GM18868 (cell line): ENCODE measurements at regions not wholly inside any gene's neighbourhood (a gene's known extent, or its start where the extent isn't known, plus 50 kb on each side); places are given as distances from the start of the nearest gene placed in this dataset.

Source experiments
- ATAC-seq: cut with Tn5 transposase; IDR thresholded peaks from one replicate; pipeline ENCODE4 v1.9.1; 2021; ENCODE audit warnings: mild to moderate bottlenecking, moderate library complexity; ENCODE audit not compliant: unreplicated experiment

DNA sequence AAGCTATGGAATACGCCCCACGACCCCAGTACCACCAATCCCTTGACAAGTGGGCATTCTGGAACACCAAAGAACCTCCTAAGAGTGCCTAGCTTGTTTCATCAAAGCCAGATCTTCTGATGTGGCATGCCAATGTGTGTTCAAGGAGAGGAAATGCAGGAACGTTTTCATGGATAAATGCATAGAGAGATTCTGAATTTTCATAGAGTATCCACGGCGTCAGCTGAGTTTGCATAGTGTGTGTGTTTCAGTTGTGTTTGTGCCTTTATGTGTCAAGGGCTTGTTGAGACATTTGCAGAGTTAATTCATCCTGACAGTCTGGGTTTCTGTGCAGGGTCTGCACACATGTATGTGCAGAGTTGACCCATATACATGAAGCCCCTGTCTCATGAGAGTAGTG lies 172.7 kb upstream of the LRFN2 start:
- ATAC-seq = no peak

GRCh38 chr6:40759264-40759663 lies 172.1 kb upstream of the LRFN2 start:
- no peak for ATAC-seq

DNA sequence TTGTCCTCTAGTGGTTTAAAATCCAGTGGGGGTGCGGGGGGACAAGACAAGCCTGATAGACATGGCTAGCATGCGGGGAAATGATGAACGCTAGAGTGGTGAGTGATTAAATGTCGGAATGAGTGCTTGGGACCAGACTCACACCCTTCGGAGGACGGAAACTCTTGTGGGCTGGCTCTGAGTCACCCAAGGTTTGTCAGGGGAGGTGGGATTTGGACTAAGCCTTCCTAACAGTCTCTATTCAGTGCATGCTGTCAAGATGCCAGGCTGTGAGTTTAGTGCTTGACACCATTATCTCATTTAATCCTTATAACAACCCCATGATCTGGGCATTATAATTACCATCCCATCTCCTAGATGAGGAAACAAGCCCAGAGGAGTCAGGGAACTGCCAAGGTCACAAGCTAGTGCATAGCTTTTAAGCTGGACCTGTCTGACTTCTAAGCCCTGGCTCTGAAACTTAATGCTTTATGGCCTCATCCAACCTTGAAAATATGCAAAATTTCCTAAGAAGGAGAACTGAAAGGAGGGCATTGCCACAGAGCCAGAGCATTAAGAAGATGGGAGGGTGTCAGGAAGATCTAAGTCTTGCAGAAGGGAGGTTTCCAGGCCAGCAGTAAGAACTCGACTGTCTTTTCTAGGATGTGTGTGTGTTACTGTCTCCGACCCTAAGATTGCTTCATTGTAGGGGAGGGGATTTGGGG lies 168.7 kb upstream of the LRFN2 start:
- ATAC-seq = no peak

GRCh38 chr6:40755046-40755681 lies 168.0 kb upstream of the LRFN2 start:
- ATAC-seq = no peak

GRCh38 chr6:40754461-40755045 lies 167.4 kb upstream of the LRFN2 start:
- ATAC-seq = no peak

- ATAC-seq = no peak
Observed at GRCh38 chr6:40753675-40754448, 166.7 kb upstream of the LRFN2 start.

- ATAC-seq = no peak
Observed at GRCh38 chr6:40753048-40753447, 165.9 kb upstream of the LRFN2 start.

- no peak for ATAC-seq
Observed at GRCh38 chr6:40744835-40745234, 157.7 kb upstream of the LRFN2 start.

- no peak for ATAC-seq
Observed at GRCh38 chr6:40743690-40744446, 156.7 kb upstream of the LRFN2 start.

- ATAC-seq = no peak
Observed at GRCh38 chr6:40743226-40743625, 156.1 kb upstream of the LRFN2 start.

GRCh38 chr6:40740518-40740917 lies 153.4 kb upstream of the LRFN2 start:
- ATAC-seq = no peak

- no peak for ATAC-seq
Observed at GRCh38 chr6:40738551-40739193, 151.5 kb upstream of the LRFN2 start.

- ATAC-seq = no peak
Observed at GRCh38 chr6:40735521-40735920, 148.4 kb upstream of the LRFN2 start.

DNA sequence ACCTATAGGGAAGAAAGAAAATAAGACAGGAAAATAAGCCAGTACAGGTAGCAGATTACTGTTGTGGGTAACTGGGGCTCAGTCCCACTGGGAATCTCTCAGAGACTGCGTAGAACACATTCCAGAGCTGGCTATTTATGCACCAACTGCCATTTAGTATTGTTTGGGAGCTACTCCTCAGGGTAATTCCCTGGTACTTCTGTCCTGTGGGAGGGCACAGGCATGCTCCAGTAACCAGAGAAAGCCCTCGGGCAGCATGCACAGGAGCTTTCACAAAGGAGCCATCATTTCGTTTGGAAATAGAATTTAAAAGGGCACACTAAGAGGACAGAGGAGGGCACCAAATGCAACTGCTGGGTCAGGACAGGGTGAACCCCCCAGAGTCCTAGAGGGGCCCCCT lies 148.0 kb upstream of the LRFN2 start:
- ATAC-seq = no peak

DNA sequence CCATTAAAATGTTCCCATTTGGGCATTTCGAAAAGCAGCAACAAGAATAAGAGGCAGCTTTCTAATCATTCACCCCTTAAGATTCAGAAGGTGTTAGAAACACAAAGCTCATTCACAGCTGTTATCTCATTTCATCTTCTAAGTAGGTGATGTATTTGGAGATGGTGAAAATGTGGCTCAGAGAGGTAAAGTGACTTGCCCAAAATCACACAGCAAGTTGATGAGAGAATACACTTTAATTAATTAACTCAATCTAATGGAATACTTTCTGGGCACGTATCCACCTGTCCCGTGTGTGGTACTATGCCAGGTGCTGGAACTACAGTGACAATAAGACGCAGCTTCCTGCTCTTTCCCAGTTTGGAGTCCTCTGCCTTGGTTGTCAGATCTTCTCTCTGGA lies 147.4 kb upstream of the LRFN2 start:
- no peak for ATAC-seq

DNA sequence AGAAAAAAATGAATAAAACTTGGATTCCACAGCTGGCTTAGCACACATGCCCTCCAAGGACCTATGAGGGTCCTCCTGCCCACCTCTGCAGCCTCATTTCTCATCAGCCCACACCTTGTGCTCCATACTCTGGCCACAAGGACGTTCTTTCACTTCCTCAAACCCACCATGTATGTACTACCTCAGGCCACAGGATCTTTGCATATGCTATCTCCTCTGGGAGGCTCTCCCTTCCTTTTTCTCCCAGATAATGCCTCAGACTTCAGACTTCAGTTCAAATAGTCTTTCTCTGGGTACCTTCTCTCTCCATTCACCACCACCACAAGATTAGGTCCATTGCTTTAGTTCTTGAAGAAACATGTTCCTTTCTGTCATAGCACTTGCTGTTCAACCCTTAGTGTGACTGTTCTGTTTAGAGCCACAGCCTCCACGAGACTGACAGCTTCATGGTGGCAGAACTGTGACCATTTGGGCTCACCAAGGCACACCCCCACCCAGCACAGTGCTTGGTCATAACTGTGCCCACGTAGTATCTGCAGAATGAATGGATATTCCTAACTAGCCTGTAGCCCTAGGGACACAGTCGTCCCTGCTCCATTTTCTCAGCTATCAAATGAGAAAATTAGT lies 146.7 kb upstream of the LRFN2 start:
- no peak for ATAC-seq

DNA sequence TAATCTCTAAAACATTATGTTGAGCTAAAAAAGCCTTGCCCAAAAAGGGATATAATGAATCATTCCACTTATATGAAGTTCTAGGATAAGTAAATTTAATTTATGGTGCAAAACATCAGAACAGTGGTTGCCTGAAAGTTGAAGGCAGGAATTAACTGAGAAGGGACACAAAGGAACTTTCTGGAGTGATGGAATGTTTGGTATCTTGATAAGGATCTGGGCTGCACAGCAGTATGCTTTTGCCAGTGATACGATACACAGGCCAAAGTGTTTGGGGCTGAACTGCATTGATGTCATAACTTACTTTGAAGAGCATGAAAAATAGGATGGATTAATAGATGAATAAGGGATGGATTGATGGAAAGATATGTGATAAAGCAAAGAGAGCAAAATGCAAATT lies 146.1 kb upstream of the LRFN2 start:
- ATAC-seq = no peak

DNA sequence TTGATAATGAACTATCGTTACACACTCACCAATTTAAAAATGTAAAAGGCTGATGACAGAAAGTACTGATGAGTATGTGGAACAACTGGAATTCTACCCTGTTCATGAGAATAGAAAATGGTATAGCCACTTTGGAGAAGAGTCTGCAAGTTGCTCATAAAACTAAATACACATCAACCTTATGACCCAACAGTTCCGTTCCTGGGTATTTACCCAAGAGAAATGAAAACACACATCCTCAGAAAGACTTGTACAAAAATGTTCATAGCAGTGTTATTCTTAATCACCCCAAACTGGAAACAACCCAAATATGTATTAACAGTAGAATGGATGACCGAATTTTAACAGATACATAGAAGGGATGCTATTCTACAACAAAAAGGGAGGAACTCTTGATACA lies 145.7 kb upstream of the LRFN2 start:
- no peak for ATAC-seq

DNA sequence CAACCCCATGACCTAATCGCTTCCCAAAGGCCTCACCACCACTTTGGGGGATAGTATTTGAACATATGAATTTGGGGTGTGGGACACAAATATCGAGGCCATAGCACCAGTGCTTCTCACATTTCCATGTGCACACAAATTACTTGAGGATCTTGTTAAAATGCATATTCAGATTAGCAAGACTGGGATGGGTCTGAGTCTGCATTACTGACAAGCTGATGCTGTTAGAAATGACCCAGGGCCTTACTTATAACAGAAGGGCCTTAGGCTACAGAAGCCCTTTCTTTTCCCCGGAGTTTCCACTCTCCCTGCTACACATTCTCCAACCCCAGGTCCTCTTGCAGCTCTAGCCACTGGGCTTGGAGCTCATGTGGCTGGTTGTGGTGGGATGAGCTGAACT lies 141.5 kb upstream of the LRFN2 start:
- no peak for ATAC-seq

DNA sequence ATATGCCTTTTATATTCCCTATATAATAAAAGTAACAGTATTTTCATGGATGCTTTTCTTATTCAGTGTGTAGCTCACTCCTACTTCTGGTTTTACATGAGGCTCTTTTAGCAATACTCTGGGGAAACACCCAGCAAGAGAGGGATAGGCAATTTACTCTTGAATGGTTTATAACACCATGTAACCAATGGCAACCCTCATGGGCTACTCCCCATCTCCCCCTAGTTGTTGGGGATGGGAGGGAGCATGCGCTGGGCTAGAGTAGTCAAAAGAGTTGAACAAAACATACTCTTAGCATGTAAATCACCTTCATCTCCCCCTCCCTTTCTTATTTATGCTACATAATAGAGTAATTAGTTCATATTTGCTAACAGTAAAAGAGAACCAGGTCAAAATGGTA lies 140.1 kb upstream of the LRFN2 start:
- no peak for ATAC-seq
